NCI-H69 (cell line): ENCODE measurements at regions not wholly inside any gene's neighbourhood (a gene's known extent, or its start where the extent isn't known, plus 50 kb on each side); places are given as distances from the start of the nearest gene placed in this dataset.

Experiments used
- DNase-seq: peaks from one replicate; lab custom pipeline; 2025; lab: John Stamatoyannopoulos, UW

DNA sequence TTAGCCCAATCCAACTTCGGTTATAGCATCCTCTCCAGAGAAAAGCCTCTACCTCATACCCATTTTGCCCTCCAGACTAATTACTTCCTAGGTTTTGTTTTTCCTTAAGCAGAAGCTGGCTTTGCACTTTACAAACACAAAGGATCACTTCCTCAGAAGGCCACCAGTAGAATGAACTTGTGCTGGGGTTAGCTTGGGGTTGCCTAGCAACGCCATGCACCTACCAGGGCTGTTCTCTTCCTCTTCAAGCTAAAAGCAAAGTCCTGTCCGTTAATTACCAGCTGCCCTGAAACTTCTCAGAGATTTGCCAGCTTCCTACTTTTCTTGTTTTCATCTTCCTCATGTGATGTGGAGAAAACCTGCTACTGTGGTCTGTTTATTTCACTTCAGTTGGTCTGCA, 132.0 kb upstream of the WWC1 start:
- DNase-seq, result peak; percentile 96

DNA sequence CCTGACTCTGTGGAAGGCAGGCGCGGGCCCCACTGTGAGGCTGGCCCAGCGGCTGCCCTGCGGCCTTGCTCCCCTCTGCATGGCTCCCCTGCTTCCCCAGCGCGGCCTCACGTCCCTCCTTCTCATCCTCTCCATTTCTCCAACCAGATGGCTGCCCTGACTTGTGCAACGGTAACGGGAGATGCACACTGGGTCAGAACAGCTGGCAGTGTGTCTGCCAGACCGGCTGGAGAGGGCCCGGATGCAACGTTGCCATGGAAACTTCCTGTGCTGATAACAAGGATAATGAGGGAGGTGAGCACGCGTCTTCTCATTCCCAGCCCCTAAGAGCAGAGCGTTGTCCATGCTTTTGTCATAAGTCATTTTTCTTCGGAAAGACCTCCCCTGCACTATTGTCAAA, 129.0 kb upstream of the WWC1 start:
- peak; percentile 91 for DNase-seq

DNA sequence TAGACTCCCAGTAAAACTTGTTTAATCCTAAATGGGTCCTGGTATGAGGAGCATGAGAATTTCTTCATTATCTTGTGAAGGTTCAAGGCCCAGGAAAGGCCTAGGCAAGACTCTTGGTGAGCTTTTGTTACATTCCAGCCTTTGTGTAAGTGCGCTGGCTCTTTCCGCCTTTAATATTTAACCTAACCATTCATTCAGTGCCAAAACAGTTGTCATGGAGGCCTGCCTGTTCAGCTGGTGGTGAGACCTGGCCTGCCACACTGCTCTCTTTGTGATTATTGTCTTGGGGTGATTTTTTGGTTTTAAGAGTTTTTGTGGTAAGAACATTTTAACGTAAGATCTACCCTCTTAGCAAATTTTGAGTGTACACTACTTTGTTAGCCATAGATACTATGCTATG, 127.5 kb upstream of the WWC1 start:
- DNase-seq, result peak; percentile 76

GRCh38 chr5:168165221-168165914, 126.1 kb upstream of the WWC1 start:
- DNase-seq, result peak; percentile 95

- peak; percentile 88 for DNase-seq
These were observed 125.5 kb upstream of the WWC1 start for GRCh38 chr5:168165977-168166376.

- DNase-seq, result no peak
These were observed 124.1 kb upstream of the WWC1 start for GRCh38 chr5:168167338-168167737.

DNA sequence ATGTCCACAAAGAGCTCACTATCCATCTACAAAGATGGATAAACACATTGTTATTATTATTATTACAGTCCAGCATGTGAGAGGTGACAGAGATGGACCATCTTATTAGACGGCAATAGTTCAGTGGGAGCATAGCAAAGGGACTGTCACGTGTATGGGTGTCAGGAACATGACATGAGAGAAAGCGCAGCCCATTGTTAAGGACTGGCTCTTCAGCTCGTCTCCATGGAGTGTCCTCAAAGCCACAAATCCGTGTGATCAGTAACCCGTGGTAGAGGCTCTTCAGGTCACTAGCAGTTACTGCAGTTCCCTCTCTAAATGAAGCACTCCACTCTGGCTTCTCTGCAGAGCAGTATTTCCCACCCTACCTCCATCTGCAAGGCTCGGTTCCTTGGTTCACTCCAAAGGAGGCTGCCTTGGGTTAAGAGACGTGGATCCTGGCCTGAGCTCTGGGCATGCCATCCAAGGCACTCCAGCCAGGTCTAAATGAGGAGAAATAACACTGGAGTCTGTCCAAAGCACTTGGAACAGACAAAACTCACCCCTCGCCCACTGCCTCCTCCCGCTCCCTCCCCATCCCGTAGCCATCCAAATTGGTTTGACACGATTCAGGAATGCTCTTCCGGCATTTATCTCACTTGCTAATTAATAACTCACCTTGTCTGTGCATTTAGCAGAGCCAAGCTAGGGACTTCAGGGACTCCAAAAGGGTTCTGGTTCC, 122.3 kb upstream of the WWC1 start:
- DNase-seq, result no peak

- no peak for DNase-seq
These were observed 121.7 kb upstream of the WWC1 start for GRCh38 chr5:168169791-168170190.

- peak; percentile 35 for DNase-seq
These were observed 119.3 kb upstream of the WWC1 start for GRCh38 chr5:168171901-168172759.

DNA sequence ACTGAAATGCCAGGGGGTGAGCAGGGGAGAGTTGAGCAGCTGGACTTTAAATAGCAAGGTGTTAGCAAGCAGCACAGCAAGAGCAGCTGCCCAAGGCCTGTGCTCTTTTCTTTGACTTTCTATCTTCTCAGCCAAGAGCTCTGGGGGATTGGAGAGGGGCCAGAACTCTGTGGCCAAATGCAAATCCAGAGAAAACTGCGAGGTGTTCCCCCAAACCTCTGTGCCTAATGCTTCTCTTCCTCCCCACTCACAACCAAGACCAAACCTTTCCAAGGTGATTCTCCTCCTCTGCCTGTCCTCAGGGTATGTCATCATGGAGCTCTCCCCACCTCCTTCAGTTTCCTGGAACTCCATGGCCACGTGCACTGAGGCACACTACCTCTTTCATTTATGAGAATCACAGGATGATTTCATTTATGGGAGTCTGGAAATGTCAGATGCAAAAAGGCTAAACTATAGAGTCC, 118.7 kb upstream of the WWC1 start:
- DNase-seq, result peak; percentile 71

DNA sequence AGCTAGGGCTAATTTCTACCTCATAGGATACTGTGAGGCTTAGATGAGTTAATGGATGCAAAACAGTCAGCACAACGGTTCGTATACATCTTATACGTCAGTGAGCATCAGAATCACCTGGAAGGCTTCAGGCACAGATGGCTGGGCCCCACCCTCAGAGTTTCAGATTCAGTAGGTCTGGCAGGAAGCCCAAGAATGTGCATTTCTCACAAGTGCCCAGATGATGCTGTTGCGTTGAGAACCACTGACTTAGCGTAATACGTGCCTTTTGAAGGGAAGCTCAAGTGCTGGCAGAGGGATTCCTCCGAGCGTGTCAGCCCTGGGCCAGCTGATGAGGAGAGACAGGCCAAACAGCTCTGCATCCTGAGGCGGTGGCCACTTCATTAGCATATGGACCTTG, 117.1 kb upstream of the WWC1 start:
- peak; percentile 94 for DNase-seq

DNA sequence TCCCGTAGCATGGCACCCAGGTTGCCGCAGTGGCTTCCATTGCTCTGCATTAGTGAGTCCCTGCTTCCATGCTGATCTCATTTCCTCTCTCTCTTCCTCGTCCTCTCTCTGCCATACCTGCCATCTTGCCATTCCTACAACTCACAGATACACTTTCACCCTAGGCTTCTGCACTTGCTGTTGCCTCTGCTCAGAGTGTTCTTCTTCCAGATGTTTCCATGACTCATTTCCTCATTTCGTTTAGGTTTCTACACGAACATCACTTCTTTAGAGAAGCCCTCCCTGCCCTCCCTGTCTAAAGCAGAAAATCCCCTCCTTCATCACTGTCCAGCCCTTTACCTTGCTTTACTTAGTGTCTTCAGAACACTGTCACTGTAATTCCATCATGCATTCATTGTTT, 115.2 kb upstream of the WWC1 start:
- no peak for DNase-seq

DNA sequence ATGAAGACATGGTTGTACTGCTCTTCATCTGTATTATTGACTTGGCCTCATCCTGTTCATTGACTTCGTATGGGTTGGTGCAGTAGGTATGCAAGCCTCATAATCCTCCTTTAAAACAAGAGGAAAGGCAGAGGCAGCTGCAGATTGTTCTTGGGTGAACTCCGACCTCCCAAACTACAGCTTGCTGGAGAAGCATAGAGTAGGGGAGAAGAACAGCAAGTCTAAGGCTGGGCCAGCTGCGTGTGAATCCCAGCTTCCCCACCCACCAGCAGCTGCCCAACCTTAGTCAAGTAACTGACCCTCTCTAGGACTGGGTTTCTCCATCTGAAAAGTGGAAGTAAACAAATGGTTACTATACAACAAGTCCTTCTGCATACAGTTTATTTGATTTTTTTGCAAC, 114.5 kb upstream of the WWC1 start:
- no peak for DNase-seq

GRCh38 chr5:168177831-168178450, 113.5 kb upstream of the WWC1 start:
- peak; percentile 85 for DNase-seq

GRCh38 chr5:168179192-168179593, 112.3 kb upstream of the WWC1 start:
- DNase-seq, result peak; percentile 89

GRCh38 chr5:168182269-168182668, 109.2 kb upstream of the WWC1 start:
- DNase-seq, result no peak

DNA sequence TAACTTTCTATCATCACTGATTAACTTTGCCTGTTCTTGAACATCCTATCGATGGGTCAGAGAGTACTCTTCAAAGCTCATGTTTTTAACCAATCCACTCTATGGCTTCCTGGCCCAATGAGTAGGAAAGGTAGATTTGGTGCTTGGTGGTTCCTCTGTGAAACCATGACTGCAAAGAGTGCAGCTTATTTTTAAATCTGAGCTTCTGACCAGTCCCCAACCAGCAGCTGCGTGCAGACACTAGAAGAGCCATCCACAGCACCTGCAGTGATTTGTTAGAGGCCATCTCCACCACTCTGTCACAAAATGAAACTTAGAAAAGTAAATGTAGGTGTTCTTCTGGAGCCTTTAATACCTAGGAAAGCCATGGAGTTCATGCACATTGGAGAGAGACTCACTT, 107.3 kb upstream of the WWC1 start:
- DNase-seq, result no peak

GRCh38 chr5:168186289-168187074, 105.0 kb upstream of the WWC1 start:
- DNase-seq, result no peak

- DNase-seq, result no peak
These were observed 103.8 kb upstream of the WWC1 start for GRCh38 chr5:168187614-168188013.

DNA sequence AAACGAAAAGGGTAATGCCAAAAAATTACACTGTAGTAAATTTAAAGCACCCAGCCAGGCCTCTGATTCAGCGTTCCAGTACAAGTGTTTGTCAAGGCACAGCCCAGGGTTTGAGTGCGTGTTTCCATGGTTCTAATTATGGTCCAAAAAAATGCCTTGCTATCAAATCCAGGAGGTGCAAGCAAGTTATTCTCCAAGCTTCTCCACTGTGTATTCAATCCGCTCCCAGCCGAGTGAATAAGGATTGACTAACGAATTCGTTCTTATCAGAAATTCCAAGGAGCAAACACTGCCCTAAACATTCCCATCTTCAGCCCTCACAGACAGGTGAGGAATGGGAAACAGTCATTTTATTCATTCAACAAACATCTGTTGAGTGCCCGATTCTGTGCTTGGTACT, 103.3 kb upstream of the WWC1 start:
- no peak for DNase-seq

DNA sequence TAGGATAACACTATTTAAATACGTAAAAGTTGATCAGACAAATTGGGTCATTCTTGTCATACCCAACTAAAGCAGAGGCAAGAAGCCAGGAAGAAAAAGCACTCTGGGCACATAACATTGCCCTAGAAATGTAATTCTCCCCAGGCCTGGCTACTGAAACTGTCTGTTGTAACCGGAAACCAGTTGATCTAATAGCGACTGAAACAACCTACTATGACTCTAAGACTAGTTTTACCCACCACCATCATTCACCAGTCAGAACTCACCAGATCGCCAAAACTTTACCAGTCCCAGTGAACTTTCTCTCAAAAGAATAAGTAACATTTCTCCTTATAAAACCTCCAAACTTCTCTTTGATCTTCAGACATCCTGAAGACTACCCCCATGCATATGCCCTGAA, 99.3 kb upstream of the WWC1 start:
- no peak for DNase-seq
